Activated naive CD8-positive, alpha-beta T cell treated with anti-CD3 and anti-CD28 coated beads, Interleukin-2, amount 10 ng/mL, durations not matched to agents 7 days and 5 days (primary cell): ENCODE measurements at regions not wholly inside any gene's neighbourhood (a gene's known extent, or its start where the extent isn't known, plus 50 kb on each side); places are given as distances from the start of the nearest gene placed in this dataset.
"Not testable (repeated sequence)": the region's sequence is repeated elsewhere in the genome, so short reads cannot be mapped to it uniquely, and the experiment has no call there.

Experiments
- ATAC-seq: fragments of 150-1000 bp; cut with Tn5 transposase; one replicate; pipeline ENCODE4 v1.10.0; 2021; ENCODE audit warnings: low read depth, moderate library complexity
- POLR2A ChIA-PET: fragments of 350-600 bp; sonication (Branson Sonifier 250); formaldehyde crosslinking; loops from one replicate; lab custom pipeline; 2021; ENCODE audit warnings: antibody characterized with exemption; lab: Charles Lee
- DNase-seq: peaks from one replicate; pipeline ENCODE4 v3.0.0; 2021
- H3K27ac Mint-ChIP-seq: one replicate; pipeline ENCODE4 v1.8.0; 2022; ENCODE audit warnings: mild to moderate bottlenecking, mixed read lengths
- H3K27me3 Mint-ChIP-seq: one replicate; pipeline ENCODE4 v1.8.0; 2022; ENCODE audit warnings: mild to moderate bottlenecking, moderate library complexity, mixed read lengths
- H3K36me3 Mint-ChIP-seq: one replicate; pipeline ENCODE4 v1.8.0; 2021; ENCODE audit warnings: mild to moderate bottlenecking, mixed read lengths
- H3K4me1 Mint-ChIP-seq: one replicate; pipeline ENCODE4 v1.8.0; 2021; ENCODE audit warnings: mixed read lengths
- H3K4me3 Mint-ChIP-seq: one replicate; pipeline ENCODE4 v1.8.0; 2022; ENCODE audit warnings: mild to moderate bottlenecking, moderate library complexity, mixed read lengths
- H3K9me3 Mint-ChIP-seq: one replicate; pipeline ENCODE4 v1.8.0; 2021; ENCODE audit warnings: mixed read lengths

GRCh38 chr2:10193851-10194820 is 71.6 kb downstream of the RRM2 start:
- DNase-seq = no peak
- Mint-ChIP-seq H3K9me3 (peaks cover 7% of the 10 kb centered on the region), H3K27ac (no peak overlapping the region), H3K27me3 (no peaks in the 10 kb centered on the region), H3K36me3 (peaks cover 26% of the 10 kb centered on the region), H3K4me3 (no peak overlapping the region), H3K4me1 (peaks cover 4% of the 10 kb centered on the region)
- no peak for ATAC-seq
- POLR2A ChIA-PET = no interaction called here

GRCh38 chr2:10195278-10196109 is 73.0 kb downstream of the RRM2 start:
- no peak for ATAC-seq
- no peak for DNase-seq
- POLR2A ChIA-PET = no interaction called here

GRCh38 chr2:10196110-10196892 is 73.8 kb downstream of the RRM2 start:
- H3K9me3 Mint-ChIP-seq = no peaks in the 10 kb centered on the region
- H3K36me3 Mint-ChIP-seq = peaks cover 18% of the 10 kb centered on the region
- no peak overlapping the region for H3K27ac Mint-ChIP-seq

More at GRCh38 chr2:10195278-10196109, 73.0 kb downstream of the RRM2 start:
- no peak overlapping the region for H3K27ac Mint-ChIP-seq
- H3K27me3 Mint-ChIP-seq = no peaks in the 10 kb centered on the region
- H3K36me3 Mint-ChIP-seq = peaks cover 16% of the 10 kb centered on the region
- H3K9me3 Mint-ChIP-seq = no peaks in the 10 kb centered on the region
- H3K4me3 Mint-ChIP-seq = no peak overlapping the region
- no peaks in the 10 kb centered on the region for H3K4me1 Mint-ChIP-seq

DNA sequence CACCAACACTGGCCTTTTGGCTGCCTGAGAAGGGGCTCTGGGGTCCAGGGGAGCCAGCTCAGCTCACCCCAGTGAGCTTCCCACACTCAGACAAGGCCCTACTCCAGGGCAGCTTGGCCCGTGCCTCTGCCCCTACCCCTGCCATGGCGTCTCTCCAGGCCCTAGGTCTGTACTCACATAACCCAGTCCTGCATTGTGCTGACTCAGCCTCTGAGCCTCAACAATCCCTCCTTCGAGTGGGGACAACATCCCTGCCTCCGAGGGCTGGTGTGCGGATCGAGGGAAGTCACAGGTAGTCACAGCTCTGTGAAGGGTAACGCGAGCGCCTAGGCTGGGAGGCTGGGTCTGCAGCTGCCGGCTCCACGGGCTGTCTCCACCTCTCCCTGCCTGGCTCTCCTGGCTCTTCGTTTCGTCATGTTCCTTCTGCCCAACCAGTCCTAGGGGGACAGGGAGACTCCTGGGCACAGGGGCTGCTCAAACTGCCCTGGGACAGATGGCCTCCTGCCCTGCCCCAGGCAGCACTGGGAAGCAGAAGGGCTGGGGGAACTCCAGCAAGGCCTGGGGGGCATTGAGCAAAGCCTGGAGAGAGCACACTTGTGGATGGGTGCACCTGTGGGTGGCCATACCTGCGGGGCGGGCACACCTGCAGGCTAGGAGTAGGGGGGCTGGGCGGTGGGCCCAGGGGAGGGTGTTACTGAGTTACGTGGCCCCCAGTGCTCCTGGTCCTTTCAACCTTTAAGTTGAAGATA is 74.6 kb downstream of the RRM2 start:
- POLR2A ChIA-PET = no interaction called here
- DNase-seq = no peak
- H3K27me3 Mint-ChIP-seq = no peaks in the 10 kb centered on the region
- H3K9me3 Mint-ChIP-seq = no peaks in the 10 kb centered on the region
- ATAC-seq = no peak
- no peaks in the 10 kb centered on the region for H3K4me1 Mint-ChIP-seq
- no peak overlapping the region for H3K4me3 Mint-ChIP-seq
- H3K36me3 Mint-ChIP-seq = peaks cover 20% of the 10 kb centered on the region
- H3K27ac Mint-ChIP-seq = no peak overlapping the region

More at GRCh38 chr2:10196110-10196892, 73.8 kb downstream of the RRM2 start:
- H3K4me1 Mint-ChIP-seq = no peaks in the 10 kb centered on the region
- no peaks in the 10 kb centered on the region for H3K27me3 Mint-ChIP-seq
- DNase-seq = no peak
- POLR2A ChIA-PET = no interaction called here
- H3K4me3 Mint-ChIP-seq = no peak overlapping the region
- no peak for ATAC-seq

DNA sequence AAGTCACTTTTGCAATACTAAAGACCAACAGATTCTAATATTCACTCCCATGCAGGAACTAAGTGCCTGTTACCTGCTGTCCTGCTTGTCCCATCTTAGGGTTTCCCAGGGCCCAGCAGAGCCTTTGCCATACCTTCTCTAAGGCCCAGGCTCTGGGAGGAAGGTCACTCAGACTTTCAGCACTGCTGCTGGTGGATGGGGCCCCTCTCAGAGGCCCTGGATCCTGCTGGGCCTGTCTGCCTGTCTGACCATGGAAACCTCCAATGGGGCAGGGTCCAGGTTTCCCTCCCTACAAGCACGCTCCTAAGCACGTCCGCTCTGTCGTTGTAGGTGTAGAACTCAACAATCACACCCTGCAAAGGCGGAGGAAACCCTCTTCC is 75.1 kb downstream of the RRM2 start:
- Mint-ChIP-seq H3K36me3 (peaks cover 20% of the 10 kb centered on the region), H3K27ac (no peak overlapping the region), H3K27me3 (no peaks in the 10 kb centered on the region), H3K4me1 (no peaks in the 10 kb centered on the region), H3K9me3 (no peaks in the 10 kb centered on the region), H3K4me3 (no peak overlapping the region)
- POLR2A ChIA-PET = no interaction called here
- no peak for ATAC-seq
- no peak for DNase-seq

DNA sequence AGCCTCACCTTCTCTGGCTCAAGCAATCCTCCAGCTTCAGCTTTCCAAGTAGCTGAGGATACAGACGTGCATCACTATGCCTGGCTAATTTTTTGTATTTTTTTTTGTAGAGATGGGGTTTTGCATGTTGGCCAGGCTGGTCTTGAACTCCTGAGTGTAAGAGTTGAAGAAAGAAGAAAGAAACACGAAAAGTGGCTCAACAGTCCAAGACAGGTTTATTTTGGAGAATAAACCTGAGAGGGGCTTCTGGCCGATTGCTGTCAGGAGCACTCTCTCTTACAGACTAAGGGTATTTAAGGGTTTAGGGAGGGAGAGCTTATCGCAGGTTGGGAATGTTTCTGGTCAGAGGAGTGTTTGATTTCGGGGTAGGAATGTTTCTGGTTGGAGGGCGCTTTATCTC is 75.9 kb downstream of the RRM2 start:
- peaks cover 20% of the 10 kb centered on the region for H3K36me3 Mint-ChIP-seq
- POLR2A ChIA-PET = interaction anchor here (0.6 kb wide), 1 partner anchor 24 kb away, joined by 5 read pairs; no protein-coding TSS in a partner anchor
- H3K4me3 Mint-ChIP-seq, H3K27me3 Mint-ChIP-seq, DNase-seq, ATAC-seq, H3K4me1 Mint-ChIP-seq, H3K9me3 Mint-ChIP-seq, H3K27ac Mint-ChIP-seq: not testable (repeated sequence)

DNA sequence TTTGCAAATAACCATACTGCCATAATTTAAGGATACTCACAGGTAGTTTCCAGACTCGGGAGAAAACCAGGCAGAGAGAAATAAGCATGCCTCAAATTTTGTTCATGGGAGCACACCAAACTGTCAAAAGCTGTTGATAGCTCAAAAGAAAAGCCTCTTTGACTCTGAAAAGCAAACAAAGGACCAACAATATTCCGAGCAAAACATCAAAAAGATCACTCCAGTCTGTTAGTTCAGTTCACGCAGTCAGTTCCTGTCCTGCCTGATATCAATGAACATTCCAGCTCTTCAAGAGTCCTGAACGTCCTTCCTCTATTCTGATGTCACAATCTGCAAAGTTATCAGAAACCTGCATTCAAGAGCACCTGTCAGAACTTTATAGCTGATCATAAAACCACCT is 78.7 kb downstream of the RRM2 start:
- Mint-ChIP-seq H3K27ac (no peak overlapping the region), H3K27me3 (no peaks in the 10 kb centered on the region)

DNA sequence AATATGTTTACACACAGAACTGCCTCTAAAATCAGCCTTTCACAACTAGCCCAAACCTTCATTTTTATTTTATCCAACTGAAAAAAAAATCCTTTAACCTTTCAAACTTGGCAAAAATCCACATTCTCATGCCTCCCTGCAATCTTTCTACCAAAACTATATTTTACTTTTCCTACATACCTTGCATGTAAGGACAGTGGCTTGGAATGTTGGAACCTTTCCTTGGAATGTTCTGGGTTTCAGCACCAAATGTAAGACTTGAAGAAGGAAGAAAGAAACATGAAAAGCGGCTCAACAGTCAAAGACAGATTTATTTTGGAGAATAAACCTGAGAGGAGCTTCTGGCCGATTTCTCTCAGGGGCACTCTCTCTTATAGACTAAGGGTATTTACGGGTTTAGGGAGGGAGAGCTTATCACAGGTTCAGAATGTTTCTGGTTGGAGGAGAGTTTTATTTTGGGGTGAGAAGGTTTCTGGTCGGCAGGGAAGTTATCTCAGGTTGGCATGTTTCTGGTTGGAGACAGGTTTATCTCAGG is 79.7 kb downstream of the RRM2 start:
- ATAC-seq = no peak
- Mint-ChIP-seq H3K27me3 (no peaks in the 10 kb centered on the region), H3K9me3 (no peaks in the 10 kb centered on the region), H3K4me1 (no peaks in the 10 kb centered on the region), H3K36me3 (peaks cover 24% of the 10 kb centered on the region), H3K27ac (no peak overlapping the region), H3K4me3 (no peak overlapping the region)
- POLR2A ChIA-PET = no interaction called here
- DNase-seq = no peak

More for the DNA sequence above, 78.7 kb downstream of the RRM2 start:
- H3K9me3 Mint-ChIP-seq = no peaks in the 10 kb centered on the region
- H3K4me1 Mint-ChIP-seq = no peaks in the 10 kb centered on the region
- POLR2A ChIA-PET = no interaction called here
- no peak for DNase-seq
- ATAC-seq = no peak
- H3K36me3 Mint-ChIP-seq = peaks cover 22% of the 10 kb centered on the region
- H3K4me3 Mint-ChIP-seq = no peak overlapping the region

DNA sequence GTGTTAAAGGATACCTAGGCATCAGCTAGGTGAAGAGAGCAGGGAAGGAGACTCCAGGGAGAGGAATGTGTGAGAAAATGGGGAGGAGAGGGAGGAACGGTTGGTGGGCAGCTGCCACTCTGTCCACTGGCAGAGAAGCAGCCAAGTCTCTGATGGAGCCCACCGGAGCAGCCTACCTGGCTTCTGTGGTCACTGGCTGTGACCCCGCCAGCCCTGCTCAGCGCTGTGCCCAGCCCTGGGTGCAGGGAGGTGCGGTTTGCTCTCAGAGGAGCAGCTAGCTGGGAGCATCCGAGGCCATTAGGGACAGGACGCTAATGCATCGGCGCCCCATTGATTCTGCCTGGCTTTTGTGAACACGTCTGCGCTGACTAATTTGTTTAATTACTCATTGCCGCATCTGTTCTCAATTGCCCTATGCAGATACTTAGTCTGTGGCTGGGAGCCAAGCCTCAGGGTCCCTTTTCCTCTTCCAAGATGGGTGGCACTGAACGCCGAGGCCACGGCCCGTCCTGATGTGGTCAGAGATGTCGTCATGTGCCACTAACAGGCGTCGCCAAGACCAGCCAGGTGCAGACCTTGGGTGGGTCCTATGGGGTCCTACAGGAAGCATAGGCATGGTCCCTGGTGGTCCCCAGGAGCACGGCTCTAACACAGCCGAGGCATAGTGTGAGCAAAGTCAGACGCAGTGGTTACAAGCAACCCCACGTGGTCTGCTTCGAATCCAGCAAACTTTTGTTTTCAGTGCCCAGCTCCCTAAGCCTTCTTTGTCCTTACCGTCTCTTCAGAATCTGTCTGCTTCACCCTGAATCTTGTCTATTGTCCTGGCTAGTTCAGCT is 82.0 kb downstream of the RRM2 start:
- peak; percentile 11 for ATAC-seq
- Mint-ChIP-seq H3K36me3 (peaks cover 16% of the 10 kb centered on the region), H3K9me3 (no peaks in the 10 kb centered on the region), H3K4me1 (no peaks in the 10 kb centered on the region), H3K4me3 (no peak overlapping the region), H3K27ac (no peak overlapping the region), H3K27me3 (no peaks in the 10 kb centered on the region)
- POLR2A ChIA-PET = interaction anchor here (0.9 kb wide), 1 partner anchor 10 kb away, joined by 4 read pairs; no protein-coding TSS in a partner anchor
- no peak for DNase-seq

GRCh38 chr2:10205162-10205475 is 82.6 kb downstream of the RRM2 start:
- POLR2A ChIA-PET = interaction anchor here (0.9 kb wide), 1 partner anchor 10 kb away, joined by 4 read pairs; no protein-coding TSS in a partner anchor
- no peak for ATAC-seq
- Mint-ChIP-seq H3K9me3 (no peaks in the 10 kb centered on the region), H3K27ac (no peak overlapping the region), H3K4me1 (no peaks in the 10 kb centered on the region), H3K4me3 (no peak overlapping the region), H3K36me3 (peaks cover 16% of the 10 kb centered on the region), H3K27me3 (no peaks in the 10 kb centered on the region)
- no peak for DNase-seq

GRCh38 chr2:10208736-10209135 is 86.2 kb downstream of the RRM2 start:
- no peaks in the 10 kb centered on the region for H3K4me1 Mint-ChIP-seq
- H3K36me3 Mint-ChIP-seq = peaks cover 15% of the 10 kb centered on the region
- no peak for ATAC-seq
- POLR2A ChIA-PET = interaction anchor here (0.9 kb wide), 1 partner anchor 49 kb away, joined by 6 read pairs; no protein-coding TSS in a partner anchor
- no peak overlapping the region for H3K27ac Mint-ChIP-seq
- no peak for DNase-seq
- no peaks in the 10 kb centered on the region for H3K9me3 Mint-ChIP-seq
- H3K27me3 Mint-ChIP-seq = peaks cover 2% of the 10 kb centered on the region
- H3K4me3 Mint-ChIP-seq = no peak overlapping the region
